HEK293 (cell line): ENCODE measurements at regions not wholly inside any gene's neighbourhood (a gene's known extent, or its start where the extent isn't known, plus 50 kb on each side); places are given as distances from the start of the nearest gene placed in this dataset.

ENCODE experiments used
- CTCF ChIA-PET: fragments of 350-600 bp; formaldehyde crosslinking; extraction: SDS; loops from one replicate; lab custom pipeline; 2021; ENCODE audit warnings: antibody characterized with exemption; lab: Yijun Ruan, JAX
- POLR2A ChIA-PET: fragments of 300-600 bp; formaldehyde crosslinking; extraction: SDS; loops from one replicate; lab custom pipeline; 2020; ENCODE audit warnings: antibody characterized with exemption, inconsistent platforms; lab: Yijun Ruan, JAX
- H3K27ac ChIP-seq: fragments of 200-500 bp; sonication (Bioruptor generic); 2 replicates; pipeline ENCODE4 v1.5.1; 2014; ENCODE audit warnings: low read depth, low read length, control low read depth, inconsistent platforms; ENCODE audit errors: extremely low read depth
- H3K36me3 ChIP-seq, 2 experiments: fragments of 200-500 bp in 1 of 2; sonication (Bioruptor generic) in 1 of 2; 1 replicate in 1 of 2; 2 replicates in 1 of 2; pipeline ENCODE4 v1.5.1; 2014 to 2017; ENCODE audit warnings: inconsistent platforms in 2 of 2, low read length in 2 of 2; ENCODE audit not compliant: control insufficient read depth in 2 of 2, insufficient read depth in 1 of 2
- H3K4me1 ChIP-seq: fragments of 200-500 bp; sonication (Bioruptor generic); 2 replicates; pipeline ENCODE4 v1.5.1; 2014; ENCODE audit warnings: mild to moderate bottlenecking, low read length, inconsistent platforms; ENCODE audit not compliant: control insufficient read depth, insufficient read depth
- H3K4me3 ChIP-seq: 2 replicates; pipeline ENCODE4 v1.5.1; 2011; ENCODE audit warnings: low read depth, mild to moderate bottlenecking, control low read depth, low read length, moderate library complexity
- H3K9me3 ChIP-seq: fragments of 200-500 bp; sonication (Bioruptor generic); 2 replicates; pipeline ENCODE4 v1.5.1; 2014; ENCODE audit warnings: low read depth, low read length, inconsistent platforms; ENCODE audit not compliant: control insufficient read depth, insufficient read depth
- AEBP2 ChIP-seq: fragments of 450-650 bp; formaldehyde crosslinking; IDR thresholded peaks from 2 replicates; pipeline ENCODE4 v1.5.1; 2016; ENCODE audit warnings: missing biosample characterization, missing genetic modification characterization, borderline replicate concordance
- GLIS1 ChIP-seq: fragments of 450-650 bp; formaldehyde crosslinking; IDR thresholded peaks from 2 replicates; pipeline ENCODE4 v1.5.1; 2016; ENCODE audit warnings: missing biosample characterization, missing genetic modification characterization
- GLIS2 ChIP-seq: fragments of 450-650 bp; formaldehyde crosslinking; IDR thresholded peaks from 2 replicates; pipeline ENCODE4 v1.5.1; 2016; ENCODE audit warnings: missing biosample characterization, missing genetic modification characterization
- MYNN ChIP-seq: fragments of 450-650 bp; formaldehyde crosslinking; IDR thresholded peaks from 2 replicates; pipeline ENCODE4 v1.5.1; 2016; ENCODE audit warnings: missing biosample characterization, missing genetic modification characterization, borderline replicate concordance
- RBAK ChIP-seq: fragments of 450-650 bp; formaldehyde crosslinking; IDR thresholded peaks from 2 replicates; pipeline ENCODE4 v1.5.1; 2016; ENCODE audit warnings: missing biosample characterization, missing genetic modification characterization
- REST ChIP-seq: fragments of 450-650 bp; formaldehyde crosslinking; IDR thresholded peaks from 2 replicates; pipeline ENCODE4 v1.5.1; 2016; ENCODE audit warnings: missing biosample characterization, missing genetic modification characterization
- SCRT1 ChIP-seq: fragments of 450-650 bp; formaldehyde crosslinking; IDR thresholded peaks from 2 replicates; pipeline ENCODE4 v1.5.1; 2016; ENCODE audit warnings: missing biosample characterization, missing genetic modification characterization, borderline replicate concordance
- ZBTB10 ChIP-seq: fragments of 450-650 bp; formaldehyde crosslinking; IDR thresholded peaks from 2 replicates; pipeline ENCODE4 v1.5.1; 2016; ENCODE audit warnings: missing biosample characterization, missing genetic modification characterization
- ZBTB49 ChIP-seq: fragments of 450-650 bp; formaldehyde crosslinking; IDR thresholded peaks from 2 replicates; pipeline ENCODE4 v1.5.1; 2016; ENCODE audit warnings: missing biosample characterization, missing genetic modification characterization, low read depth
- ZBTB8A ChIP-seq: fragments of 450-650 bp; formaldehyde crosslinking; IDR thresholded peaks from 2 replicates; pipeline ENCODE4 v1.5.1; 2016; ENCODE audit warnings: missing biosample characterization, missing genetic modification characterization
- ZNF146 ChIP-seq: fragments of 450-650 bp; formaldehyde crosslinking; IDR thresholded peaks from 2 replicates; pipeline ENCODE4 v1.5.1; 2016; ENCODE audit warnings: missing biosample characterization, missing genetic modification characterization
- ZNF280D ChIP-seq: fragments of 450-650 bp; formaldehyde crosslinking; IDR thresholded peaks from 2 replicates; pipeline ENCODE4 v1.5.1; 2016; ENCODE audit warnings: missing biosample characterization, missing genetic modification characterization
- ZNF302 ChIP-seq: fragments of 450-650 bp; formaldehyde crosslinking; IDR thresholded peaks from 2 replicates; pipeline ENCODE4 v1.5.1; 2016; ENCODE audit warnings: missing biosample characterization, missing genetic modification characterization, low read depth
- ZNF394 ChIP-seq: fragments of 450-650 bp; formaldehyde crosslinking; IDR thresholded peaks from 2 replicates; pipeline ENCODE4 v1.5.1; 2016; ENCODE audit warnings: missing biosample characterization, missing genetic modification characterization, mild to moderate bottlenecking, moderate library complexity, borderline replicate concordance
- ZNF449 ChIP-seq: fragments of 450-650 bp; formaldehyde crosslinking; IDR thresholded peaks from 2 replicates; pipeline ENCODE4 v1.5.1; 2017; ENCODE audit warnings: missing biosample characterization, mild to moderate bottlenecking, missing genetic modification characterization, moderate library complexity
- ZNF529 ChIP-seq: fragments of 450-650 bp; formaldehyde crosslinking; IDR thresholded peaks from 2 replicates; pipeline ENCODE4 v1.5.1; 2017; ENCODE audit warnings: missing genetic modification characterization, missing biosample characterization; ENCODE audit not compliant: insufficient replicate concordance
- ZNF629 ChIP-seq: fragments of 450-650 bp; formaldehyde crosslinking; IDR thresholded peaks from 2 replicates; pipeline ENCODE4 v1.5.1; 2017; ENCODE audit warnings: missing biosample characterization, missing genetic modification characterization
- ZNF639 ChIP-seq: fragments of 450-650 bp; formaldehyde crosslinking; IDR thresholded peaks from 2 replicates; pipeline ENCODE4 v1.5.1; 2016; ENCODE audit warnings: missing biosample characterization, missing genetic modification characterization
- ZNF660 ChIP-seq: fragments of 450-650 bp; IDR thresholded peaks from 2 replicates; pipeline ENCODE4 v1.5.1; 2018; ENCODE audit warnings: missing biosample characterization, mild to moderate bottlenecking, missing genetic modification characterization
- ZNF785 ChIP-seq: fragments of 450-650 bp; formaldehyde crosslinking; IDR thresholded peaks from 2 replicates; pipeline ENCODE4 v1.5.1; 2016; ENCODE audit warnings: missing biosample characterization, missing genetic modification characterization

GRCh38 chr10:9211228-9211627 lies 1156.7 kb downstream of the GATA3 start (continued):
- no peak for TF ChIP-seq ZNF280D
- no peak for TF ChIP-seq MYNN (tag by site-specific recombination)
- TF ChIP-seq ZNF629 (tag by site-specific recombination) = no peak
- no peak for TF ChIP-seq REST (tag by site-specific recombination)
- no peak for TF ChIP-seq ZNF146 (tag by site-specific recombination)
- no peak for TF ChIP-seq SCRT1 (tag by site-specific recombination)
- no peak for TF ChIP-seq RBAK (tag by site-specific recombination)
- TF ChIP-seq ZNF394 (tag by site-specific recombination) = no peak

- Histone ChIP-seq H3K36me3 (no peaks in the 10 kb centered on the region), H3K4me3 (no peak overlapping the region), H3K27ac (no peak overlapping the region), H3K4me1 (no peaks in the 10 kb centered on the region), H3K9me3 (no peaks in the 10 kb centered on the region)
- POLR2A ChIA-PET = no interaction called here
- CTCF ChIA-PET = interaction anchor here (0.6 to 0.7 kb wide), 3 partner anchors 80 to 413 kb away, joined by 3 to 5 read pairs (median 4); no protein-coding TSS in a partner anchor
- TF ChIP-seq ZNF449 (no peak), AEBP2 (no peak), ZNF302 (tag by site-specific recombination) (no peak), ZBTB49 (tag by site-specific recombination) (no peak), GLIS2 (no peak), ZBTB8A (no peak), ZNF785 (tag by site-specific recombination) (no peak), ZBTB10 (tag by site-specific recombination) (no peak), ZNF660 (no peak), ZNF529 (tag by site-specific recombination) (no peak), ZNF394 (tag by site-specific recombination) (no peak), GLIS1 (tag by site-specific recombination) (no peak), ZNF639 (no peak)
Measured at GRCh38 chr10:9214618-9215017, 1160.1 kb downstream of the GATA3 start.
